ENCODE measurements at regions not wholly inside any gene's neighbourhood (a gene's known extent, or its start where the extent isn't known, plus 50 kb on each side); places are given as distances from the start of the nearest gene placed in this dataset.

DNA sequence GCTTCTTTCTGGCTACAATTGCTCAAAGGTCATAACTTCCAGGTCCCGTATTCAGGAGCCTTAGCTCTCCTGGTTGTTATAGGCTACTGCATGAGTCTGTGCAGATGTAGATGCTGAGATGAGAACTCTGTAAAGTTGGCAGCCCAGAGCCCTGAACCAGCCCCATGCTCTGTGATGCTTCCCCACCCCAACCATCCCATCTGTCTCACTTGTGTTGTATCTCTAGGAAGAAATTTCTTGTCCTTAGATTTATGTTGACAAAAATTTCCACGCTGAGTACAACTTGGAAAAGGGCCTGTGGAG, 61.2 kb upstream of the EEPD1 start:
- no peak for TF ChIP-seq ZFX (IDR thresholded peaks at IDR 0.05; ENCODE audit: borderline replicate concordance)
- TF ChIP-seq, protein P1, sequence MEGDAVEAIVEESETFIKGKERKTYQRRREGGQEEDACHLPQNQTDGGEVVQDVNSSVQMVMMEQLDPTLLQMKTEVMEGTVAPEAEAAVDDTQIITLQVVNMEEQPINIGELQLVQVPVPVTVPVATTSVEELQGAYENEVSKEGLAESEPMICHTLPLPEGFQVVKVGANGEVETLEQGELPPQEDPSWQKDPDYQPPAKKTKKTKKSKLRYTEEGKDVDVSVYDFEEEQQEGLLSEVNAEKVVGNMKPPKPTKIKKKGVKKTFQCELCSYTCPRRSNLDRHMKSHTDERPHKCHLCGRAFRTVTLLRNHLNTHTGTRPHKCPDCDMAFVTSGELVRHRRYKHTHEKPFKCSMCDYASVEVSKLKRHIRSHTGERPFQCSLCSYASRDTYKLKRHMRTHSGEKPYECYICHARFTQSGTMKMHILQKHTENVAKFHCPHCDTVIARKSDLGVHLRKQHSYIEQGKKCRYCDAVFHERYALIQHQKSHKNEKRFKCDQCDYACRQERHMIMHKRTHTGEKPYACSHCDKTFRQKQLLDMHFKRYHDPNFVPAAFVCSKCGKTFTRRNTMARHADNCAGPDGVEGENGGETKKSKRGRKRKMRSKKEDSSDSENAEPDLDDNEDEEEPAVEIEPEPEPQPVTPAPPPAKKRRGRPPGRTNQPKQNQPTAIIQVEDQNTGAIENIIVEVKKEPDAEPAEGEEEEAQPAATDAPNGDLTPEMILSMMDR (IDR thresholded peaks at IDR 0.05), result no peak

DNA sequence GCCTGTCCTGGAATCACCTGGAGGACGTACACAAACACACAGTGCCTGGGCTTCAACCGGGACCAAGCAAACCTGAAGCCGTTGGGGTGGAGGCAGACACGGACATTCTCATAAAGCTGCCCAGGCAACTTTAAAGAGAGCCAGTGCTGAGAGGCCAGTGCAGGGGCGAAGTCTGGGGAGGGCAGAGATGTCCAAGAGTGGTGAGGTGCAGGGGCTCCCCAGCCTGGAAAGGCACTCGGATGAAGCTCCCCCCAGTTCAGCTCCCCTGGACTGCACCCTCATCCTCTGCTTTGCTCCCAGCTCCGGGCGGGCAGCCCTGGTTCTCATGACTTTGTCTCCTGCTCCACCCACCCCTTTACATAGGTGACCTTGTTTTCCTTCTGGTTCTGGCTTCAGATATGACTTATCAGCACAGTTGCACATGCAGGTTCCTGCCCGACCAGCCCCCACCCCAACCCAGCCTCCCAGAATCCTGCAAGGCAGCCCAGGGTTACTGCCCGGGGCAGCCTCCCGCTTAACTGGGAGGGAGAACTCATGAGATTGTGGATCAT, 60.8 kb upstream of the EEPD1 start:
- no peak overlapping the region for H3K27ac ChIP-seq
- no peak for TF ChIP-seq ZFX (IDR thresholded peaks at IDR 0.05; ENCODE audit: borderline replicate concordance)
- TF ChIP-seq, protein P1 (IDR thresholded peaks at IDR 0.05), result no peak

More for the DNA sequence above, 61.2 kb upstream of the EEPD1 start:
- H3K27ac ChIP-seq, result no peak overlapping the region

GRCh38 chr7:36096460-36097095, 56.5 kb upstream of the EEPD1 start:
- TF ChIP-seq ZFX (IDR thresholded peaks at IDR 0.05; ENCODE audit: borderline replicate concordance), result no peak
- TF ChIP-seq, protein P1 (IDR thresholded peaks at IDR 0.05), result no peak

DNA sequence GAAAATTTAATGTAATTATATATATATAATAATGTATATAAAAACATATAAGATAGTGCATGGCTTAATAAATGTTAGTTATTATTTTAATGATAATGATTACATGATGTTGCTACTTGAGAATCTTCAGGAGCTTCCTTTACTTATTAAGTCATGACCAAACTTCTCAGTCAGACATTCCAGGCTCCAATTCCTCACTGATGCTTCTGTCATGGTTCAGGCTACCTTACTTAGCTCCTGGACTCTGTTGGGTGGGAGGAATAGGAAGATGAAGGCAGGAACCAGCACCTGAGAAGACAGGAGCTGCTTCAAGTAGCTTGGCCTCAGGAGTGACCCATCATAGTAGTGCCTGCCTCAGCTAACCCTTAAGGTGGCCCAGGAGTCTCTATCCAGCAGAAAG, 55.0 kb upstream of the EEPD1 start:
- TF ChIP-seq, protein P1 (IDR thresholded peaks at IDR 0.05), result no peak
- no peak for TF ChIP-seq ZFX (IDR thresholded peaks at IDR 0.05; ENCODE audit: borderline replicate concordance)
- no peak overlapping the region for H3K27ac ChIP-seq

More at GRCh38 chr7:36096460-36097095, 56.5 kb upstream of the EEPD1 start:
- no peak overlapping the region for H3K27ac ChIP-seq

- H3K27ac ChIP-seq, result no peak overlapping the region
- TF ChIP-seq, protein P1 (IDR thresholded peaks at IDR 0.05), result no peak
- no peak for TF ChIP-seq ZFX (IDR thresholded peaks at IDR 0.05; ENCODE audit: borderline replicate concordance)
These were observed 52.8 kb upstream of the EEPD1 start for GRCh38 chr7:36100226-36100625.

DNA sequence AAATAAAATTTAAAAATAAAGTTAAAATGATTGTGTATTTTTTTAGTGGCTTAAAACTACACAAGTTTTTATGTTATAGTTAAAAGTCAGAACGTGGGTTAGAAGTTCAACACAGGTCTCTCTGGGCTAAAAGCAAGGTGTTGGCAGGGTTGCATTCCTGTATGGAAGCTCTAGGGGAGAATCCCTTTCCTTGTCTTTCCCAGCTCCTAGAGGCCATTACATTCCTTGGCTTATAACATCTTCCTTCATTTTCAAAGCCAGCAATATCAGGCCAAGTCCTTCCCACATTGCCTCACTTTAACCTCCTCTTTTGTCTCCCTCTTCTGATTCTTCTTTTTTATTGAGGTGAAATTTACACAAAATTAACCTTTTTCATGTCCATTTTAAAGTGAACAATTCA, 52.4 kb upstream of the EEPD1 start:
- TF ChIP-seq, protein P1 (IDR thresholded peaks at IDR 0.05), result no peak
- TF ChIP-seq ZFX (IDR thresholded peaks at IDR 0.05; ENCODE audit: borderline replicate concordance), result no peak
- H3K27ac ChIP-seq, result no peak overlapping the region

All from 22Rv1 (cell line).